M059J (cell line): ENCODE measurements at regions not wholly inside any gene's neighbourhood (a gene's known extent, or its start where the extent isn't known, plus 50 kb on each side); places are given as distances from the start of the nearest gene placed in this dataset.
"Not testable (repeated sequence)": the region's sequence is repeated elsewhere in the genome, so short reads cannot be mapped to it uniquely, and the experiment has no call there.

ENCODE experiments used
- DNase-seq: peaks from one replicate; pipeline ENCODE4 v3.0.0-alpha.2; 2012; ENCODE audit warnings: low read depth

- DNase-seq, result no peak
Measured at GRCh38 chr14:30427846-30428245, 131.1 kb upstream of the G2E3 start.

- DNase-seq, result no peak
Measured at GRCh38 chr14:30431552-30431951, 127.4 kb upstream of the G2E3 start.

GRCh38 chr14:30440961-30441360, 118.0 kb upstream of the G2E3 start:
- no peak for DNase-seq

GRCh38 chr14:30443368-30444007, 115.5 kb upstream of the G2E3 start:
- peak; percentile 42 for DNase-seq

GRCh38 chr14:30444451-30444850, 114.5 kb upstream of the G2E3 start:
- DNase-seq, result no peak

GRCh38 chr14:30445011-30445793, 113.8 kb upstream of the G2E3 start:
- no peak for DNase-seq

GRCh38 chr14:30445852-30446251, 113.1 kb upstream of the G2E3 start:
- DNase-seq, result no peak

GRCh38 chr14:30450631-30451545, 108.1 kb upstream of the G2E3 start:
- DNase-seq, result no peak

- DNase-seq, result no peak
Measured at GRCh38 chr14:30456296-30456695, 102.7 kb upstream of the G2E3 start.

- no peak for DNase-seq
Measured at GRCh38 chr14:30462358-30462757, 96.6 kb upstream of the G2E3 start.

- DNase-seq, result no peak
Measured at GRCh38 chr14:30464481-30464880, 94.5 kb upstream of the G2E3 start.

- DNase-seq, result no peak
Measured at GRCh38 chr14:30468354-30468753, 90.6 kb upstream of the G2E3 start.

- no peak for DNase-seq
Measured at GRCh38 chr14:30471980-30472379, 87.0 kb upstream of the G2E3 start.

- not testable (repeated sequence) for DNase-seq
Measured at GRCh38 chr14:30473846-30474696, 84.9 kb upstream of the G2E3 start.

- peak; percentile 1 for DNase-seq
Measured at GRCh38 chr14:30482276-30482675, 76.7 kb upstream of the G2E3 start.

- DNase-seq, result no peak
Measured at GRCh38 chr14:30484201-30484600, 74.8 kb upstream of the G2E3 start.

- no peak for DNase-seq
Measured at GRCh38 chr14:30484976-30485375, 74.0 kb upstream of the G2E3 start.

- DNase-seq, result no peak
Measured at GRCh38 chr14:30496852-30497251, 62.1 kb upstream of the G2E3 start.

- no peak for DNase-seq
Measured at GRCh38 chr14:30499358-30499757, 59.6 kb upstream of the G2E3 start.

GRCh38 chr14:30500222-30500621, 58.7 kb upstream of the G2E3 start:
- DNase-seq, result no peak

- DNase-seq, result no peak
Measured at GRCh38 chr14:30507209-30507608, 51.7 kb upstream of the G2E3 start.
